ENCODE measurements at regions not wholly inside any gene's neighbourhood (a gene's known extent, or its start where the extent isn't known, plus 50 kb on each side); places are given as distances from the start of the nearest gene placed in this dataset.

GRCh38 chr11:30089921-30090320 lies 73.1 kb upstream of the KCNA4 start:
- TF ChIP-seq CTCF (IDR thresholded peaks at IDR 0.05; ENCODE audit: borderline replicate concordance, control extremely low read depth, extremely low read depth, insufficient read depth, missing control alignments) = no peak
- in situ Hi-C loops (cut with MboI; ENCODE audit: low sequenced_read_pairs, unreplicated experiment) = no loop called here
- DNase-seq (ENCODE audit: low spot score) = no peak

GRCh38 chr11:30091246-30091645 lies 74.4 kb upstream of the KCNA4 start:
- no peak for DNase-seq (ENCODE audit: low spot score)
- in situ Hi-C loops (cut with MboI; ENCODE audit: low sequenced_read_pairs, unreplicated experiment) = no loop called here

GRCh38 chr11:30091737-30092136 lies 74.9 kb upstream of the KCNA4 start:
- DNase-seq (ENCODE audit: low spot score) = no peak
- TF ChIP-seq CTCF (IDR thresholded peaks at IDR 0.05; ENCODE audit: borderline replicate concordance, control extremely low read depth, extremely low read depth, insufficient read depth, missing control alignments) = no peak
- in situ Hi-C loops (cut with MboI; ENCODE audit: low sequenced_read_pairs, unreplicated experiment) = no loop called here

More at GRCh38 chr11:30091246-30091645, 74.4 kb upstream of the KCNA4 start:
- TF ChIP-seq CTCF (IDR thresholded peaks at IDR 0.05; ENCODE audit: borderline replicate concordance, control extremely low read depth, extremely low read depth, insufficient read depth, missing control alignments) = no peak

DNA sequence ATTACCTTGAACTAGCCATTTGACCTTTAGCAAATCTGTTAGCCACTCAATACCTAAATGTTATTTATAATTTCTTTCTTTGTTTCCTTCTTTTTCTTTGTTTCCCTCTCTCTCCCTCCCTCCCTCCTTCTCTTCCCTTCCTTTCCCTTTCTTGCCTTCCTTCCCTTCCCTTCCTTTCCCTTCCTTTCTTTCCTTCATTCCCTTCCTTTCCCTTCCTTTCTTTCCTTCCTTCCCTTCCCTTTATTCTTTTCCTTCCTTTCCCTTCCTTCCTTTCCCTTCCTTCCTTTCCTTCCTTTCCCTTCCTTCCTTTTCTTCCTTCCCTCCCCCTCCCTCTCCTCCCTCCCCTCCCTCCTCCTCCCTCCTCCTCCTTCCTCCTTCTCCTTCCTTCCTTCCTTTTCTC lies 75.7 kb upstream of the KCNA4 start:
- no peak for DNase-seq (ENCODE audit: low spot score)
- in situ Hi-C loops (cut with MboI; ENCODE audit: low sequenced_read_pairs, unreplicated experiment) = no loop called here
- no peak for TF ChIP-seq CTCF (IDR thresholded peaks at IDR 0.05; ENCODE audit: borderline replicate concordance, control extremely low read depth, extremely low read depth, insufficient read depth, missing control alignments)

DNA sequence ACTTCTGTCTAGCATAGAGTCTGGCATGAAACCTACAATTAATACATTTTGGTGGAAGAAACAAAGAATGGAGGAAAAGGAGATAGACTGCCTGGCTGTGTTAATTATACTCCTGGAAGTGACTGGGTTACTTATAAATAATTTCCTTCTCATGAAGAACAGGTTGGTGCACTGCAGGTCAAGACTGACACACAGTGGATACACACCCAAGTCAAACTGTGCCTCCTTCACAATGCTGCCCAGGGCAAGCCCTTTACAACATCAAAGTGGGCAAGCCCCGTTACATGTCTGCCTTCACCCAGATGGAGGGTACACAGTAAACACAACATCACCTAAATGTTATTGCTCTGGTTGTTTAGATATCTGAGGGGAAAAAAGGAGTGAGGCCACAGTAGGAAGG lies 83.7 kb upstream of the KCNA4 start:
- TF ChIP-seq CTCF (IDR thresholded peaks at IDR 0.05; ENCODE audit: borderline replicate concordance, control extremely low read depth, extremely low read depth, insufficient read depth, missing control alignments) = no peak
- in situ Hi-C loops (cut with MboI; ENCODE audit: low sequenced_read_pairs, unreplicated experiment) = no loop called here

GRCh38 chr11:30106222-30107181 lies 89.7 kb upstream of the KCNA4 start:
- no peak for DNase-seq (ENCODE audit: low spot score)
- in situ Hi-C loops (cut with MboI; ENCODE audit: low sequenced_read_pairs, unreplicated experiment) = no loop called here
- TF ChIP-seq CTCF (IDR thresholded peaks at IDR 0.05; ENCODE audit: borderline replicate concordance, control extremely low read depth, extremely low read depth, insufficient read depth, missing control alignments) = no peak

More for the DNA sequence above, 83.7 kb upstream of the KCNA4 start:
- DNase-seq (ENCODE audit: low spot score) = no peak

All from GM13976 (cell line).